ENCODE measurements at regions not wholly inside any gene's neighbourhood (a gene's known extent, or its start where the extent isn't known, plus 50 kb on each side); places are given as distances from the start of the nearest gene placed in this dataset.
"Not testable (repeated sequence)": the region's sequence is repeated elsewhere in the genome, so short reads cannot be mapped to it uniquely, and the experiment has no call there.

DNA sequence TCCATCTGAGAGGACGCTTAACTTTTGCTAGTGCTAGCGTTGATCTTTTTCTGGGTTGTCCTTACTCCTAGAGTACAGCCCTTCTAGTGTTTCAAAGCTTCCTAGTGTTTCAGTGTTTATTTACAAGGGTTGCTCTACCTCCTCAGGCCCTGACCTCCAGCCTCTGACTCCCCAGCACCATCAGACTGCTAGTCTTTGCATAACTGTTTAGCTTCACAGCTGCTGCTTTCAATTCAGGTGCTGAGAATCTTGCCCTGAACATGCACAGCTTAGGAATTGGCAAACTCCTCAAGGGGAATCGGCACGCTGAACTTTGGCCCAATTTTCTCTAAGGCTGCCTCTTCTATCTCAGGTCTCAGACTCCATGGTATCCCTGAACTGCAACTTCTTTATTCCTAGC is 52.9 kb downstream of the OR52B4 start:
- DNase-seq (ENCODE audit: low spot score): not testable (repeated sequence)

- DNase-seq (ENCODE audit: low spot score): not testable (repeated sequence)
Measured at GRCh38 chr11:4277225-4277624, 91.0 kb downstream of the OR52B4 start.

DNA sequence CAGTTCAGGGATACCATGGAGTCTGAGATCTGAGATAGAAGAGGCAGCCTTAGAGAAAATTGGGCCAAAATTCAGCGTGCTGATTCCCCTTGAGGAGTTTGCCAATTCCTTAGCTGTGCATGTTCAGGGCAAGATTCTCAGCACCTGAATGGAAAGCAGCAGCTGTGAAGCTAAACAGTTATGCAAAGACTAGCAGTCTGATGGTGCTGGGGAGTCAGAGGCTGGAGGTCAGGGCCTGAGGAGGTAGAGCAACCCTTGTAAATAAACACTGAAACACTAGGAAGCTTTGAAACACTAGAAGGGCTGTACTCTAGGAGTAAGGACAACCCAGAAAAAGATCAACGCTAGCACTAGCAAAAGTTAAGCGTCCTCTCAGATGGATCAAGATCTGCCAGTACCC is 117.1 kb downstream of the OR52B4 start:
- DNase-seq (ENCODE audit: low spot score): not testable (repeated sequence)

DNA sequence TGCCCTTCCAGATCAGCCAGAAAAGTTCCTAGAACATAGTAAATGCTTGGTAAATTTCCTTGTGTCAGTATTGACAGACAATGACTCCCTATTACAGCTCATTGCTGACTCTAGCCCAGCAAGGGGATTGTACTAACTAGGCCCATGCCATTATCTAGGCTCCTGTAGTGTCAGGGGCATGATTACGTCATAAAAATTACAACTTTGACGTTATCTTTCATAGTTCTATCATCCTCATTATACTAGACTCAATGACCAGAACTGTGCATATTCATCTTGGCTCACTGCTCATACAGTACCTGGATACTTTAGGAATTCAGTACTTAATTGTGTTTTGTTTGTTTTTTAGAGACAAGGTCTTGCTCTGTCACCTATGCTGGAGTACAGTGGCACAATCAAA is 118.7 kb downstream of the OR52B4 start:
- DNase-seq (ENCODE audit: low spot score): not testable (repeated sequence)

DNA sequence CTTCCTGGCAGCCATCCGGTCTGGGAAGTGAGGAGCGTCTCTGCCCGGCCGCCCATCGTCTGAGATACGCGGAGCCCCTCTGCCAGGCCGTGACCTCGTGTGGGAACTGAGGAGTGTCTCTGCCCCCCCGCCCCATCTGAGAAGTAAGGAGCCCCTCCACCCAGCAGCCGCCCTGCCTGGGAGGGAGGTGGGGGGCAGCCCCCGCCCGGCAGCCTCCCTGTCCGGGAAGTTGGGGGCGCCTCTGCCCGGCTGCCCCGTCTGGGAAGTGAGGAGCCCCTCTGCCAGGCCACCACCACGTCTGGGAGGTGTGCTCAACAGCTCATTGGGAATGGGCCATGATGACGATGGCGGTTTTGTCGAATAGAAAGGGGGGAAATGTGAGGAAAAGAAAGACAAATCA is 130.4 kb downstream of the OR52B4 start:
- DNase-seq (ENCODE audit: low spot score): not testable (repeated sequence)

- not testable (repeated sequence) for DNase-seq (ENCODE audit: low spot score)
Measured at GRCh38 chr11:4218857-4219256, 124.3 kb downstream of the RRM1 start.

DNA sequence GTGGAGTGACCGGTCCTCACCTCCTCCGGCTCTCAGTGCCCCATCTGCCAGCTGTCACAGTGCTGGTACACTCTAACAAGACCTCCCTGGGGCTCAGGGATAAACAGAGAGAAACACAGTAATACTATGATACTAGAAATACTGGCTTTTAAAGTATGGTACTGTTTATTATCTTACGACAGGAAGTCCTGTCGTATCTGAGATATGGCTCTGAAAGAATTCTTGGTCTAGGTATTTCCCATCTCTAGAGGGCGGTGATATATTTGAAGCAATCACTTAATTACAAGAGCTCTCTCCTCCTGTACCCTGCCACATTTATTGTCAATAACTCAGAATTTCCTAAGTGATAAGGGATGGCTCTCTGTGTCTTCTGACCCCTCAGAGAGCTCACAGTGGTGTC is 119.1 kb downstream of the RRM1 start:
- no peak for DNase-seq (ENCODE audit: low spot score)

- peak; percentile 68 for DNase-seq (ENCODE audit: low spot score)
Measured at GRCh38 chr11:4211991-4212390, 117.4 kb downstream of the RRM1 start.

- peak; percentile 52 for DNase-seq (ENCODE audit: low spot score)
Measured at GRCh38 chr11:4203603-4204360, 109.2 kb downstream of the RRM1 start.

- DNase-seq (ENCODE audit: low spot score): no peak
Measured at GRCh38 chr11:4202749-4203148, 108.2 kb downstream of the RRM1 start.

DNA sequence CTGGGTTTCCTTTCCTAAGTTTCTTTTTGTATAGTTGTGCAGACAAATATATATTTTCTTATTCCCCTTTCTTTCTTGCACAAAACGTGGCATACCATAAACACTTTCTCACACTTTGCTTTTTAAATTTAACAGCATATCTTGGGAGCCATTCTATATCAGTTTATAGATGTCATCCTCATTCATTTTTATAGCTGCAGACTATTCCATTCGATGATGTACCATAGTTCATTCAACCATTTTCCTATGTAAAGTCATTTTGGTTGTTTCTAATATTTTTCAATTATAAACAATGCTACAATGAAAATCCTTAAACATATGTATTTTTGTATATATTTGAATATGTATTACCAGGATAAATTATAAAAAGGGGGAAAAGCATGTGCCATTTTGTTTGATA is 102.5 kb downstream of the RRM1 start:
- no peak for DNase-seq (ENCODE audit: low spot score)

DNA sequence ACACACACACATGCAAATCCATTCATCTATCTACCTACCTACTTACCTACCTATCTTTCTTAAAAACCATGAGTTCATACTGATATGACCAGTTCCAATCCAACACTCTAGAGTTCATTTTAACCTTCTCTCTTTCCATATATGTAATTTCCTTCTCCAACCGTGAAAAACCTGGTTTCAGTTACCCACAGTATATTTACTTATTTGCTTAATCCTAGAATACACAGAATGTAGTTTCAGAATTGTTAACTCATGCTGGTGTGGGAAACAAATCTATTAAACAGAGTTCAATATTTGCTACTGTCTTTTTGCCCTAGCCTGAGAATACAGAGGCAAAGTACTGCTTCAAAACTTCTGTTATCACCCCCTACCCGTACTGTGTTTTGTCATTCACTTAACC is 101.3 kb downstream of the RRM1 start:
- DNase-seq (ENCODE audit: low spot score): no peak

GRCh38 chr11:4194889-4195288 is 100.3 kb downstream of the RRM1 start:
- no peak for DNase-seq (ENCODE audit: low spot score)

- no peak for DNase-seq (ENCODE audit: low spot score)
Measured at GRCh38 chr11:4191031-4191571, 96.5 kb downstream of the RRM1 start.

GRCh38 chr11:4190519-4190918 is 95.9 kb downstream of the RRM1 start:
- DNase-seq (ENCODE audit: low spot score): no peak

DNA sequence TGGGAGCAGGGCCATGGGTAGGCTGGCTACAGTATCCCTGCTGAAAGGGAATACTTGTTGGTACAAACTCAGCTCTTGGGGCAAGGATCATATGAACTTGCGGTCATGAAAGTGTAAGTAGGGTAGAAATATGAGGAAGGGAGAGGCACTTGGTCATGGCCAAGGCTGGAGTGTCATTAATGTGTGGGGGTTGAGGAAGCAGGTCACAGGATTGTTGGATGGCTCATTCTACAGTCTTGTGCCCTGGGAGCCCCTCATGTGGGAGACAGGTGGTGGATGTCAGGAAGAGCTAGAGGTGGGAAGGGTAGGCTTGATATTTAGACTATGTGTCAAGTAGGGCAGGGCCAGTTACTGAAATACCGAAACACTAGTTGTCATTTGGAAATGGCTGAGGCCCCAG is 95.5 kb downstream of the RRM1 start:
- no peak for DNase-seq (ENCODE audit: low spot score)
